ENCODE measurements at regions not wholly inside any gene's neighbourhood (a gene's known extent, or its start where the extent isn't known, plus 50 kb on each side); places are given as distances from the start of the nearest gene placed in this dataset.

DNA sequence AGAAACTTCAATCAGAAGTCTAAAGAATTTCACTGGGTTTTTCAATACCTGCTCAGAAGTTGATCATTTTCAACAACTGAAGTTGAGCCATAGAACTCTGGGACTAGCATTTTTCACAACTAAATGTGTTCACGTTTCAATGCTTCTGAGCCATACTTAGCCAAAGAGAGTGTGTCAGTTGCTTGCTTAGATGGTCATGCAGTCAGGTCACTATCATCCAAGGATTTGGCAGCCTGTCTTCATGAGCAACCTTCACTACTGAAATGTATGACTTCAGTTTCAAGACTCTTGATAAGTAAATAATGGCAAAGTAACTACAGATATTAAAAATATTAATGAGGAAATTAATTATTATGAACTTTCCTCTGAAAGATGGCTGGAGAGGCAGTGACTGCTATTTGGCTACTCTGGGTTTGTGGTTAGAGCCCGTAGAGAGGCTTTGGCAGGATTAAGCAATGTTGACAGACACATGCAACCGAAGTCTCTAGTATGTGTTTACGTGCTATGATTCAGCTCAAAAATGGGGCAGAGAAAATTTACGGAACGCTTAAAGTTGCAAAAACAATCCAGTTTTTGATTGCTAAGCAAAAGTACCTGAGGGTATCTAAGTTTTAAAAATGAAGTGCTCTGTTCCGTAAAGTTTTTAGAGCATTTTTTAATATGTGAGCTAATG lies 133.8 kb downstream of the GMNC start:
- TF ChIP-seq EP300 (IDR thresholded peaks at IDR 0.05; ENCODE audit: low read depth) (no peak), CTCF (IDR thresholded peaks at IDR 0.05) (no peak)

All from transverse colon (tissue), 3 donors.